ENCODE measurements at regions not wholly inside any gene's neighbourhood (a gene's known extent, or its start where the extent isn't known, plus 50 kb on each side); places are given as distances from the start of the nearest gene placed in this dataset.
"Not testable (repeated sequence)": the region's sequence is repeated elsewhere in the genome, so short reads cannot be mapped to it uniquely, and the experiment has no call there.

DNA sequence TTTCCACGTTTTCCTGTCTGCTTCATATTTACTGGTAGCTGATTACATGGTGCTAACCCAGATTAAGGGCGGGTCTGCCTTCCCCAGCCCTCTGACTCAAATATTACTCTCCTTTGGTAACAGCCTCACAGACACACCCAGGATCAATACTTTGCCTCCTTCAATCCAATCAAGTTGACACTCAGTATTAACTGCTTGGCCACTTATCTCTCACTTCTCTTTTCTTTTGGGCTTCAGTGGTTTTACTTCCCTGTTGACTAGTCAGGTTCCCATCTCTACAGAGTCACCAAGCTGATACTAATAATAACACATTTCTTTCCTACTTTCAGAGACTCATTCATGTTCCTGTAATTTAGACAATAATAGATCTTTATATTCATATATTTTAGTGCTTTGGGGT lies 302.2 kb upstream of the MAP2 start:
- Mint-ChIP-seq H3K4me3 (no peak overlapping the region), H3K27me3 (ENCODE audit: insufficient read depth) (no peaks in the 10 kb centered on the region), H3K36me3 (ENCODE audit: low read depth) (no peaks in the 10 kb centered on the region), H3K27ac (no peak overlapping the region), H3K4me1 (ENCODE audit: low read depth) (no peaks in the 10 kb centered on the region), H3K9me3 (peaks cover 35% of the 10 kb centered on the region)
- DNase-seq: no peak
- TF ChIP-seq, protein P1, sequence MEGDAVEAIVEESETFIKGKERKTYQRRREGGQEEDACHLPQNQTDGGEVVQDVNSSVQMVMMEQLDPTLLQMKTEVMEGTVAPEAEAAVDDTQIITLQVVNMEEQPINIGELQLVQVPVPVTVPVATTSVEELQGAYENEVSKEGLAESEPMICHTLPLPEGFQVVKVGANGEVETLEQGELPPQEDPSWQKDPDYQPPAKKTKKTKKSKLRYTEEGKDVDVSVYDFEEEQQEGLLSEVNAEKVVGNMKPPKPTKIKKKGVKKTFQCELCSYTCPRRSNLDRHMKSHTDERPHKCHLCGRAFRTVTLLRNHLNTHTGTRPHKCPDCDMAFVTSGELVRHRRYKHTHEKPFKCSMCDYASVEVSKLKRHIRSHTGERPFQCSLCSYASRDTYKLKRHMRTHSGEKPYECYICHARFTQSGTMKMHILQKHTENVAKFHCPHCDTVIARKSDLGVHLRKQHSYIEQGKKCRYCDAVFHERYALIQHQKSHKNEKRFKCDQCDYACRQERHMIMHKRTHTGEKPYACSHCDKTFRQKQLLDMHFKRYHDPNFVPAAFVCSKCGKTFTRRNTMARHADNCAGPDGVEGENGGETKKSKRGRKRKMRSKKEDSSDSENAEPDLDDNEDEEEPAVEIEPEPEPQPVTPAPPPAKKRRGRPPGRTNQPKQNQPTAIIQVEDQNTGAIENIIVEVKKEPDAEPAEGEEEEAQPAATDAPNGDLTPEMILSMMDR (IDR thresholded peaks at IDR 0.05): no peak

DNA sequence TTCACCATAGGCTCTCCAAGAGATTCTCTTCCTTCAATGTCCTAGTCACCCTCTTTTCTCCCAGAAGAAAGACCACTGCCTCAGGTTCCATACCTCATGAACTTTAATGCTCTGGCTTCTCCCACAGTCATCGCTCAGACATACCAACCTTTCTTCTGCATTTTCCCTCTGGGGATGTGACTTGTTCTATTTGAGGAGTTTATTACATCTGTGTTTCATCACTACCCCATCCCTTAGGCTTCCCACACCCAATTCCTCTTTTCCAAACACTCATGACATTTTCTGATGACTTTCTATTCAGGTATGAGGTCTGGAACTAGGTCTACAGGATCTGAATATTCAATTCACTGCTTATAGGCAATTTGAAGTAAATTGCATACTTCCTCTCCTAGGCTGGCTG lies 298.6 kb upstream of the MAP2 start:
- Mint-ChIP-seq H3K27me3 (ENCODE audit: insufficient read depth) (no peaks in the 10 kb centered on the region), H3K9me3 (peaks cover 31% of the 10 kb centered on the region), H3K4me3 (no peak overlapping the region), H3K36me3 (ENCODE audit: low read depth) (no peaks in the 10 kb centered on the region), H3K27ac (no peak overlapping the region), H3K4me1 (ENCODE audit: low read depth) (no peaks in the 10 kb centered on the region)
- no peak for DNase-seq
- TF ChIP-seq, protein P1 (IDR thresholded peaks at IDR 0.05): no peak

DNA sequence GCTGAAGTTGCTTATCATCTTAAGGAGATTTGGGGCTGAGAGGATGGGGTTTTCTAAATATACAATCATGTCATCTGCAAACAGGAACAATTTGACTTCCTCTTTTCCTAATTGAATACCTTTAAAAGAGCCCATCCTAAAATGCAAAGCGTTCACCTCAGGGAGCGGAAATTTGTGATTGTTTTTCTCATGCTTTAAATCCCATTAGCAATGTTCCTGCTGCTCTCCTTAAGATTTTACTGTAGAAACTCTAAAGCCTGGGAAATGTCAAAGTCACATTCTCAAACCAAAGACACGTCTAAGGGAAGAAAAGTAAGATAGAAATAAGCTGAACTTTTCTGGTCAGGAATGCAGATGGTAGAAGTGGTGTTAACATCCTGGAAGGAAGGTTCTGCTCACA lies 285.8 kb upstream of the MAP2 start:
- TF ChIP-seq, protein P1 (IDR thresholded peaks at IDR 0.05): no peak
- no peaks in the 10 kb centered on the region for H3K36me3 Mint-ChIP-seq (ENCODE audit: low read depth)
- DNase-seq: no peak
- no peak overlapping the region for H3K4me3 Mint-ChIP-seq
- H3K4me1 Mint-ChIP-seq (ENCODE audit: low read depth): no peaks in the 10 kb centered on the region
- H3K9me3 Mint-ChIP-seq: peaks cover 35% of the 10 kb centered on the region
- H3K27me3 Mint-ChIP-seq (ENCODE audit: insufficient read depth): no peaks in the 10 kb centered on the region
- H3K27ac Mint-ChIP-seq: no peak overlapping the region

DNA sequence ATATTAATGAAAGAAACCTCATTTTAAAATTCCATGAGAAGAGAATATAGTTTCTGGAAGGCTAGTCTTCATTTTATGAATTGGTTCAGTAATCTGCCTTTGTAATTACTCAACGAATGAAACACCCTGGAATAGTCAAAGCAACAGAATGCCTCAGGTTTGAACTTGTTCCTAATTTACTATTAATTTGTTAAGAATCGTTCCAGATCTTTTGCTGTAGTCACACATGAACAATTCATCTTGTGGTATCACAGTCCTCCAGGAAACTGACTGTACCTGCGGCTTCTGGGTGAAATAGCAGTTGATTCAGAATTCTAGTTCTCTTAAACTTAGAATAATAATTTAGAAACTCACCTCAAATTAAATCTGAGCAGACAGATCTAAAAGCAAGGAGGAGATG lies 282.7 kb upstream of the MAP2 start:
- Mint-ChIP-seq H3K36me3 (ENCODE audit: low read depth) (no peaks in the 10 kb centered on the region), H3K4me1 (ENCODE audit: low read depth) (no peaks in the 10 kb centered on the region), H3K27ac (no peak overlapping the region), H3K9me3 (peaks cover 41% of the 10 kb centered on the region), H3K27me3 (ENCODE audit: insufficient read depth) (no peaks in the 10 kb centered on the region), H3K4me3 (no peak overlapping the region)
- DNase-seq: no peak
- TF ChIP-seq, protein P1 (IDR thresholded peaks at IDR 0.05): no peak

DNA sequence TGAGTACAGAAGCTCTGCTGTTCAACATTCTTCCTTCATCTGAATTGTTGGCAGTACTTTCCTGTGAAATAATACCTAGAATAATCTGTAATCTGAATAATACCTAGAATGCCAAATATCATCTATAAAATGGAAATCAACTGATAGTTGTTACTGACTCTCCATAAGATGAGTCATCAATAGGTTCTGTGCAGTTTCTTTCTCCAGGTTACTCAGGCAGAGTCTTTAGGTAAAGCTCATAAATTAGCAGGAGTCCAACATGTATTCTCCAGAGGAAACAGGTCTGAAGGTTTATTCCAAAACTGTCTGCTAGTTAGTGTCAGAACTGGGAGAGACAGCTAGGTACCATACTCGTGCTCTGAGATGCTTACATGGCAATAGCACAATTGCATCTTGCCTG lies 282.0 kb upstream of the MAP2 start:
- H3K4me3 Mint-ChIP-seq: no peak overlapping the region
- TF ChIP-seq, protein P1 (IDR thresholded peaks at IDR 0.05): no peak
- no peak overlapping the region for H3K27ac Mint-ChIP-seq
- peaks cover 41% of the 10 kb centered on the region for H3K9me3 Mint-ChIP-seq
- H3K36me3 Mint-ChIP-seq (ENCODE audit: low read depth): no peaks in the 10 kb centered on the region
- no peak for DNase-seq
- no peaks in the 10 kb centered on the region for H3K4me1 Mint-ChIP-seq (ENCODE audit: low read depth)
- H3K27me3 Mint-ChIP-seq (ENCODE audit: insufficient read depth): no peaks in the 10 kb centered on the region

DNA sequence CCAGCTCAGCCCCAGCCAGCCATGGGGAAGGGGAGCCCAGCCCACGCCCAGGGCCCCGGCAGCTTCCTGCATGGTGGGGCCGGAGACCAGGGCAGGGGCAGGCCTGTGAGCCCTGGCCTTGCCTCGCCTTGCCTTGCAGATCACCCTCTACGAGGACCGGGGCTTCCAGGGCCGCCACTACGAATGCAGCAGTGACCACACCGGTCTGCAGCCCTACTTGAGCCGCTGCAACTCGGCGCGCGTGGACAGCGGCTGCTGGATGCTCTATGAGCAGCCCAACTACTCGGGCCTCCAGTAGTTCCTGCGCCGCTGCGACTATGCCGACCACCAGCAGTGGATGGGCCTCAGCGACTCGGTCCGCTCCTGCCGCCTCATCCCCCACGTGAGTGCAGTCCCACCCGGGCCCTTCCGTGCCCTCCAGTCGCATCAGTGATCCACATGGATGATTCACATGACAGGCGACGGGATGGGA lies 278.6 kb upstream of the MAP2 start:
- not testable (repeated sequence) for DNase-seq; H3K27me3 Mint-ChIP-seq (ENCODE audit: insufficient read depth); H3K36me3 Mint-ChIP-seq (ENCODE audit: low read depth); H3K4me3 Mint-ChIP-seq; H3K4me1 Mint-ChIP-seq (ENCODE audit: low read depth); H3K27ac Mint-ChIP-seq
- peaks cover 33% of the 10 kb centered on the region for H3K9me3 Mint-ChIP-seq
